ENCODE measurements at regions not wholly inside any gene's neighbourhood (a gene's known extent, or its start where the extent isn't known, plus 50 kb on each side); places are given as distances from the start of the nearest gene placed in this dataset.
"Not testable (repeated sequence)": the region's sequence is repeated elsewhere in the genome, so short reads cannot be mapped to it uniquely, and the experiment has no call there.

DNA sequence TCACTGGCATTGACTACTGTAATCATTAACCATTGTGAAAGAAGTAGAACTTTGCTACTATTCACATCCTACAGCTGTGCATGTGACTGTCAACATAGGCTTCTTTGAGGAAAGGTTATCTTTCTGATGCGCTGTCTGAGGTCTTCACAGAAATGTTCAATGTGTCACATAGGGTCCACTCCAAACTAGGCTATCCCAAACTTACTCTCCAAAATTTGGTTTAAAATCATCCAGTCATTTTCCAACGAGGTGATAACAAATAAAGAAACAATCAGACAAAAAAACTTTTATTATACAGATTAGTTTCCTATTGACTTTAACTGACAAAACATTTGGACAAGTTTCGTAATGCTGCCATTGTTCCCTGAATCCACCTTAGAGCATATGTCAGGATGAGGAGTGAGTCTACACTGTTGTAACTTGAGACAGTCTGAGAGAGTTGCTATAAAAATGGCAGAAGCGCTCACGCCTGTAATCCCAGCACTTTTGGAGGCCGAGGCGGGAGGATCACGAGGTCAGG lies 511.6 kb downstream of the PLOD2 start:
- Histone ChIP-seq H3K9ac (ENCODE audit: low read length) (no peak overlapping the region), H3K27ac (ENCODE audit: low read depth, low read length) (no peak overlapping the region), H3K4me3 (ENCODE audit: low read length) (no peak overlapping the region), H3K4me1 (ENCODE audit: control insufficient read depth, insufficient read depth, low read length) (no peaks in the 10 kb centered on the region), H3K27me3 (ENCODE audit: control insufficient read depth, insufficient read depth, low read length) (no peaks in the 10 kb centered on the region), H3K36me3 (ENCODE audit: control insufficient read depth, insufficient read depth, low read length) (no peaks in the 10 kb centered on the region)

DNA sequence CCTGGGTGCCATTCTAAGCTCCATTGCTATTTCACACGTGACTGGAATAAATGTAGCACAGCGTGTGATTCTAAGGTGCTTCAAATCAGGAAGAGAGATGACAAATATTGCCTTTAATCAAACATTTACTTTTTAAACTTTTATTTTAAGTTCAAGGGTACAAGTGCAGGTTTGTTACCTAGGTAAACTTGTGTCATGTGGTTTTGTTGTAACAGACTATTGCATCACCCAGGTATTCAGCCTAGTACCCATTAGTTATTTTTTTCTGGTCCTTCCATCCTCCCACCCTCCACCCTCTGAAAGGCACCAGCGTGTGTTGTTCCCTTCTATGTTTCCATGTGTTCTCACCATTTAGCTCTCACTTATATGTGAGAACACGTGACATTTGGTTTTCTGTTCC lies 510.8 kb downstream of the PLOD2 start:
- no peaks in the 10 kb centered on the region for H3K27me3 ChIP-seq (ENCODE audit: control insufficient read depth, insufficient read depth, low read length)
- no peaks in the 10 kb centered on the region for H3K4me1 ChIP-seq (ENCODE audit: control insufficient read depth, insufficient read depth, low read length)
- H3K36me3 ChIP-seq (ENCODE audit: control insufficient read depth, insufficient read depth, low read length) = no peaks in the 10 kb centered on the region
- H3K27ac ChIP-seq (ENCODE audit: low read depth, low read length) = no peak overlapping the region
- H3K4me3 ChIP-seq (ENCODE audit: low read length) = no peak overlapping the region
- H3K9ac ChIP-seq (ENCODE audit: low read length) = no peak overlapping the region

DNA sequence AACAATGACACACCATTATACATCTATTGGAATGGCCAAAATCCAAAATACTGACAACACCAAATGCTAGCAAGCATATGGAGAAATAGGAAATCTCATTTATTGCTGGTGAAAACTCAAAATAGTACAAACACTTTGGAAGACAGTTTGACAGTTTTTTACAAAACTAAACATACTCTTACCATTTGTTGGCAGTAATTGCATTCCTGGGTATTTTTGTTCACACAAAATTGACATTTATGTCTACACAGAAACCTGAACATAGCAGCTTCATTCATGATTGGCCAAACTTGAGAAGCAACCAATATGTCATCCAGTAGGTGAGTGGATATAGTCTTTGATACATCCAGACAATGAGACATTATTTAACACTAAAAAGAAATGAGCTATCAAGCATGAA lies 489.9 kb downstream of the PLOD2 start:
- Histone ChIP-seq H3K27ac (ENCODE audit: low read depth, low read length) (no peak overlapping the region), H3K9ac (ENCODE audit: low read length) (no peak overlapping the region), H3K27me3 (ENCODE audit: control insufficient read depth, insufficient read depth, low read length) (no peaks in the 10 kb centered on the region), H3K36me3 (ENCODE audit: control insufficient read depth, insufficient read depth, low read length) (no peaks in the 10 kb centered on the region), H3K4me1 (ENCODE audit: control insufficient read depth, insufficient read depth, low read length) (no peaks in the 10 kb centered on the region), H3K4me3 (ENCODE audit: low read length) (no peak overlapping the region)

DNA sequence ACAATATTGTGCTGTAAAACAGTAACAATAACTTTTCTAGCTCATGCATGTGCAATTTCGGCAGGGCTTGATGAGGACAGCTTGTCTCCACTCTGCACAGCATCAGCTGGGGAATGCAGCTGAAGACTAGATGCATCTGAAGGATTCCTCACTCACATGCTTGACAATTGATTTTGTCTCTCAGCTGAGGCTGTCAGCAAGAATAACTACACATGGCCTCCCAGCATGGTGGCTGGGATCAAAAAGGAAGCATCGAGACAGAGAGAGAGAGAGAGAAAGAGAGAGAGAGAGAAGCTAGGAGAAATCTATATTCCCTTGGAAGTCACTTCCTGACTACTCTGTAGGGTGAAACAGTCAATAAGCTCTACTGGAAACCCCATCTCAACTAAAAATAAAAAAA lies 487.1 kb downstream of the PLOD2 start:
- Histone ChIP-seq H3K27ac (ENCODE audit: low read depth, low read length) (no peak overlapping the region), H3K4me1 (ENCODE audit: control insufficient read depth, insufficient read depth, low read length) (no peaks in the 10 kb centered on the region), H3K4me3 (ENCODE audit: low read length) (no peak overlapping the region), H3K36me3 (ENCODE audit: control insufficient read depth, insufficient read depth, low read length) (no peaks in the 10 kb centered on the region), H3K9ac (ENCODE audit: low read length) (no peak overlapping the region), H3K27me3 (ENCODE audit: control insufficient read depth, insufficient read depth, low read length) (no peaks in the 10 kb centered on the region)

DNA sequence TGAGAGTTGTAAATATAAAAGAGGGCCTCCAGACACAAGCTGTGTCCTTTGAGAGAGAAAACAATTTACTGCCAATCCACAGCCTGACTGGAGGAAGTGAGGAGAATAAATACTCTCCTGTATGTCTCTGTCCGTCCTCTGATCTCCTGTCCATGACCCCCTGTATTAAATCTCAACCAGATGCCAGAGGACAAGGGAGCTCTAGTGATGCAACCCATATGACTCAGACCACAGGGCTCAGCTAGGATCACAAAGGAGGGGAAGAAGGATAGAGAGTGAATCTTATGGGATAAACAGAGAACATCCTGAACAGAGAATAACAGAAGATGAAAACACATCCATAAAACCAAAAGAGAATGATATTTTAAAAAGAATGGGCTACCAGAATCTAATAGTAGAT lies 482.6 kb downstream of the PLOD2 start:
- H3K4me3 ChIP-seq (ENCODE audit: low read length) = no peak overlapping the region
- H3K36me3 ChIP-seq (ENCODE audit: control insufficient read depth, insufficient read depth, low read length) = no peaks in the 10 kb centered on the region
- H3K9ac ChIP-seq (ENCODE audit: low read length) = no peak overlapping the region
- H3K4me1 ChIP-seq (ENCODE audit: control insufficient read depth, insufficient read depth, low read length) = no peaks in the 10 kb centered on the region
- no peak overlapping the region for H3K27ac ChIP-seq (ENCODE audit: low read depth, low read length)
- no peaks in the 10 kb centered on the region for H3K27me3 ChIP-seq (ENCODE audit: control insufficient read depth, insufficient read depth, low read length)

DNA sequence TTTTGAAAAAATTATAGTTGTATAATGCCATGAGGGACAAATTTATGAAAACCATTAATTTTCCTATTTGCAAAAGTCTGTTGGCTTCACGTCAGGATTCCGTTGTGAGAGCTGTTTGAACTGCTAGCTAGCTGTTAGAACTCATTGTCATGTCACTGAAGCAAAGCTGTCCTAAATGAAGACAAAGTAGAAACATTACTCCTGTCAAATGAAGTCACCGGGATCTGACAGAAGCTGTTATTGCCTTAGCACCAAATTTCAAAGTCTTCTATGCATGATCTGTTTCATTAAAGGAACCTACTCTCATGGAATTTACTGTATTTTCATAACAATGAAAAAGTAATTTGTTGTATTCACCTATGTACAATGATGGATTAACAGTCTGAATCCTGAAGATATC lies 479.8 kb downstream of the PLOD2 start:
- Histone ChIP-seq H3K9ac (ENCODE audit: low read length) (no peak overlapping the region), H3K27ac (ENCODE audit: low read depth, low read length) (no peak overlapping the region)

DNA sequence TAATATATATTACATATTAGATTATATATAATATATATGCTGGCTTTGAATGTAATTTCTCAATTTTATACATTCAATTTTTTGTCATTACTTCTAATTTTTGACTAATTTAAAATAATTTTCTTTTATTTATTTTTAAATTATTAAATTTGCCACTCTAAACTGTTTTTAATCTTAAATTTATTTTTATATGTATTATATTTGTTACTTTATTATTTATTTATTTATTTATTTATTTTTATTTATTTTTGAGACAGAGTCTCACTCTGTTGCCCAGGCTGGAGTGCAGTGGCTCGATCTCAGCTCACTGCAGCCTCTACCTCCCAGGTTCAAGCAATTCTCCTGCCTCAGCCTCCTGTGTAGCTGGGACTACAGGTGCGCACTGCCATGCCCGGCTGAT lies 473.0 kb downstream of the PLOD2 start:
- H3K27ac ChIP-seq (ENCODE audit: low read depth, low read length); H3K4me1 ChIP-seq (ENCODE audit: control insufficient read depth, insufficient read depth, low read length); H3K9ac ChIP-seq (ENCODE audit: low read length); H3K27me3 ChIP-seq (ENCODE audit: control insufficient read depth, insufficient read depth, low read length); H3K4me3 ChIP-seq (ENCODE audit: low read length); H3K36me3 ChIP-seq (ENCODE audit: control insufficient read depth, insufficient read depth, low read length): not testable (repeated sequence)

More for the DNA sequence above, 479.8 kb downstream of the PLOD2 start:
- H3K4me3 ChIP-seq (ENCODE audit: low read length) = no peak overlapping the region
- no peaks in the 10 kb centered on the region for H3K27me3 ChIP-seq (ENCODE audit: control insufficient read depth, insufficient read depth, low read length)
- H3K4me1 ChIP-seq (ENCODE audit: control insufficient read depth, insufficient read depth, low read length) = no peaks in the 10 kb centered on the region
- no peaks in the 10 kb centered on the region for H3K36me3 ChIP-seq (ENCODE audit: control insufficient read depth, insufficient read depth, low read length)

DNA sequence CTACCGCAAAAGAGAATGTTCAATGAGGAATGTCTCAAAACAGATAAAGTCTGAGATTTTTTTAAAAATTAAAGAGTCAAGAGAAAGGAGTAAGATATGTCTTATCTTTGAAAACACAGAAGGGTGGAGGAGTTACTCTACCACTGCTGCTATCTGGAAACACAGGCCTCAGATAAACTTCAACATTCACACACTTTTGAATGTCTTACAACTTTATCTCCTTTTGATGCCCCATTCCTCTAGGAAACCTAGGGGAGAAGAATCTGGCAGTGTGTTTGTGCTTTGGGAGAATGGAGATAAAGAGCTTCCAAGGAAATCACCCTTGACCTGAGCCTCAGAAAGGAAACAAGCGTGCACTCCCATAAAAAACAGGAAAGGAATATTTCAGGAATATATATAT lies 468.2 kb downstream of the PLOD2 start:
- Histone ChIP-seq H3K9ac (ENCODE audit: low read length) (no peak overlapping the region), H3K36me3 (ENCODE audit: control insufficient read depth, insufficient read depth, low read length) (no peaks in the 10 kb centered on the region)

DNA sequence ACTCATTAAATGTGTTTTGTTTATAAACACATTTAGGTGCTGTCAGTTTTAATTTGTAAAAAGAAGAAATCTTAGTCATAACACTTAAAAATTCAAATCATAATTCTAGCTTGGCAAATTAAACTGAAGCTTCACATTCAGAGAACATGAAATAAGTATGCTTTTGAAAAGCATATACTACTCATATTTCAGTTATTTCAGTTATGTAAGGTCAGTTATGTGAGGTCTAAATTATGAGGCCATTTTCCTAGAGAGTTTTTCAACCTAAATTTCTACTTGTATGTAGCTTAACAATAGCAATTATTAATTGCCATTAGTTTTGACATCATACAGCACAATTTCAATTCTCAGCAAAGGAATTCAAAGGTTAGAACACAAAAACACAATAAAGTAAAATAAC lies 465.0 kb downstream of the PLOD2 start:
- Histone ChIP-seq H3K9ac (ENCODE audit: low read length) (no peak overlapping the region), H3K27me3 (ENCODE audit: control insufficient read depth, insufficient read depth, low read length) (no peaks in the 10 kb centered on the region), H3K4me1 (ENCODE audit: control insufficient read depth, insufficient read depth, low read length) (no peaks in the 10 kb centered on the region), H3K4me3 (ENCODE audit: low read length) (no peak overlapping the region), H3K36me3 (ENCODE audit: control insufficient read depth, insufficient read depth, low read length) (no peaks in the 10 kb centered on the region), H3K27ac (ENCODE audit: low read depth, low read length) (no peak overlapping the region)

More for the DNA sequence above, 468.2 kb downstream of the PLOD2 start:
- no peak overlapping the region for H3K4me3 ChIP-seq (ENCODE audit: low read length)
- H3K4me1 ChIP-seq (ENCODE audit: control insufficient read depth, insufficient read depth, low read length) = no peaks in the 10 kb centered on the region
- no peak overlapping the region for H3K27ac ChIP-seq (ENCODE audit: low read depth, low read length)
- no peaks in the 10 kb centered on the region for H3K27me3 ChIP-seq (ENCODE audit: control insufficient read depth, insufficient read depth, low read length)

DNA sequence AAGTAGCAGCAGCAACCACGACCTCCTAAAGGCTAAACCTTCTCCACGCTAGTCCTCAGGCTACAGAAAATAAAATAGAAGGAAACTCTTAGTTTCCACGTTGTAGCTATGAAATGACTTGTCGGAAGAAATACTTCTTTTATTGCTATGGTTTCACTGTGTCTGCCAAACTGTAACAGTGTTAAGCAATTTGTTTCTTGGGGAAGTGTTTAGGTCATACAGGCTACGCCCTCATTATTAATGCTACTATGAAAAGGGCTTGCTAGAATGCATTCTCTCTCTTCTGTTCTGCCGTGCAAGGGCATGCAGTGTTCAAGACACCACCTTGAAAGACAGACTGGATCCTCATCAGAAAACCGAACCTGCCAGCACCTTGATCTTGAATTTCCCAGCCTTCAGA lies 462.7 kb downstream of the PLOD2 start:
- Histone ChIP-seq H3K27ac (ENCODE audit: low read depth, low read length) (no peak overlapping the region), H3K27me3 (ENCODE audit: control insufficient read depth, insufficient read depth, low read length) (no peaks in the 10 kb centered on the region), H3K9ac (ENCODE audit: low read length) (no peak overlapping the region), H3K4me3 (ENCODE audit: low read length) (no peak overlapping the region), H3K36me3 (ENCODE audit: control insufficient read depth, insufficient read depth, low read length) (no peaks in the 10 kb centered on the region), H3K4me1 (ENCODE audit: control insufficient read depth, insufficient read depth, low read length) (no peaks in the 10 kb centered on the region)

DNA sequence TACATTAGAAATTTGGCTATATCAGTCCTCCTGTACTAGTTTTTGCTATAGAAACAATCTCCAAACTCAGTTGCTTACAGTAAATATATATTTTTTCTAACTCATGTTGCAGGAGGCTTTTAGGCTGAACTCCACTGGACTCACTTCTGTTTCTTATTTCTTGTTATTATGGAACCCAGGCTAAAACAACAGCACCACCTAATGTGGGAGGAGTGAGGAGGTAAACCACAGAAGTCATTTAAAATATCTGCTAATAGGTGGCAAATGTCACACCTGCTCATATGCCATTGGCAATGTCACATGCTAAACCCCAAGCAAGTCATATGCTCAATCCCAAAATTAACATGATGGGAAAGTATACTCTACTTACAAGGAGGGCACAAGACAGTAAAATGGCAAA lies 462.2 kb downstream of the PLOD2 start:
- no peaks in the 10 kb centered on the region for H3K4me1 ChIP-seq (ENCODE audit: control insufficient read depth, insufficient read depth, low read length)
- no peak overlapping the region for H3K27ac ChIP-seq (ENCODE audit: low read depth, low read length)
- H3K27me3 ChIP-seq (ENCODE audit: control insufficient read depth, insufficient read depth, low read length) = no peaks in the 10 kb centered on the region
- no peak overlapping the region for H3K9ac ChIP-seq (ENCODE audit: low read length)
- no peaks in the 10 kb centered on the region for H3K36me3 ChIP-seq (ENCODE audit: control insufficient read depth, insufficient read depth, low read length)
- H3K4me3 ChIP-seq (ENCODE audit: low read length) = no peak overlapping the region

DNA sequence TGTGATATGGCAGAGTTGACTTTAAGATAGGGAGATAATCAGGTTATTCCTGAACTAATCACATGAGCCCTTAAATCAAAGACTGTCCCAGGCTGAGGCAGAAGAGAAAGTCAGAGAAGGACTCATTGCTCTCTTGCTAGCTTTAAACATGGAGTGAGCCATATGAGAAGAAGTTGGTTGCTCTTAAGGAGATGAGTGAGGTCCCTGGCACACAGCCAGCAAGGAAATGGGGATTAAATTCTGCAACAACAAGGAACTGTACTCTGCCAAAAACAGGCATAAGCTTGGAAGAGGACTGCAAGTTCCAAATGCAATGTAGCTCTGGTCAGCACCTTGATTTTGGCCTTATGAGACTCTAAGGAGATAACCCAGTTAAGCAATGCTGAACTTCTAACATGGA lies 457.0 kb downstream of the PLOD2 start:
- no peak overlapping the region for H3K4me3 ChIP-seq (ENCODE audit: low read length)
- H3K27ac ChIP-seq (ENCODE audit: low read depth, low read length) = no peak overlapping the region
- H3K4me1 ChIP-seq (ENCODE audit: control insufficient read depth, insufficient read depth, low read length) = no peaks in the 10 kb centered on the region
- H3K9ac ChIP-seq (ENCODE audit: low read length) = no peak overlapping the region
- H3K36me3 ChIP-seq (ENCODE audit: control insufficient read depth, insufficient read depth, low read length) = no peaks in the 10 kb centered on the region
- H3K27me3 ChIP-seq (ENCODE audit: control insufficient read depth, insufficient read depth, low read length) = no peaks in the 10 kb centered on the region

DNA sequence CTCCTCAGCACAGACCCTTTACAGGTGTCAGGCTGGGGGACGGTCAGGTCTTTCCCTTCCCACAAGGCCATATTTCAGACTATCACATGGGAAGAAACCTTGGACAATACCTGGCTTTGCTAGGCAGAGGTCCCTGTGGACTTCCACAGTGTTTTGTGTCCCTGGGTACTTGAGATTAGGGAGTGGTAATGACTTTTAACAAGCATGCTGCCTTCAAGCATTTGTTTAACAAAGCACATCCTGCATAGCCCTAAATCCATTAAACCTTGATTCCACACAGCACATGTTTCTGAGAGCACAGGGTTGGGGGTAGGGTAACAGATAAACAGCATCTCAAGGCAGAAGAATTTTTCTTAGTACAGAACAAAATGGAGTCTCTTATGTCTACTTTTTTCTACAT lies 451.2 kb downstream of the PLOD2 start:
- H3K4me3 ChIP-seq (ENCODE audit: low read length); H3K27ac ChIP-seq (ENCODE audit: low read depth, low read length); H3K9ac ChIP-seq (ENCODE audit: low read length); H3K27me3 ChIP-seq (ENCODE audit: control insufficient read depth, insufficient read depth, low read length); H3K4me1 ChIP-seq (ENCODE audit: control insufficient read depth, insufficient read depth, low read length); H3K36me3 ChIP-seq (ENCODE audit: control insufficient read depth, insufficient read depth, low read length): not testable (repeated sequence)
